Stimulated activated memory B cell treated with anti-CD40 and anti-IgM and Interleukin-4, amounts not matched to agents 10 μg/mL and 1 μg/mL and 100 μg/mL, for 72 hours (primary cell): ENCODE measurements at regions not wholly inside any gene's neighbourhood (a gene's known extent, or its start where the extent isn't known, plus 50 kb on each side); places are given as distances from the start of the nearest gene placed in this dataset.

Source experiments
- ATAC-seq: fragments of 150-1000 bp; cut with Tn5 transposase; 2 replicates; pipeline ENCODE4 v1.10.0; 2021
- H3K27ac Mint-ChIP-seq: one replicate; pipeline ENCODE4 v1.8.0; 2022; ENCODE audit warnings: mild to moderate bottlenecking, mixed read lengths
- H3K27me3 Mint-ChIP-seq: one replicate; pipeline ENCODE4 v1.8.0; 2022; ENCODE audit warnings: mixed read lengths
- H3K36me3 Mint-ChIP-seq: one replicate; pipeline ENCODE4 v1.8.0; 2022; ENCODE audit warnings: mixed read lengths
- H3K4me1 Mint-ChIP-seq: one replicate; pipeline ENCODE4 v1.8.0; 2022; ENCODE audit warnings: mixed read lengths
- H3K4me3 Mint-ChIP-seq: one replicate; pipeline ENCODE4 v1.8.0; 2022; ENCODE audit warnings: mild to moderate bottlenecking, moderate library complexity, mixed read lengths
- H3K9me3 Mint-ChIP-seq: one replicate; pipeline ENCODE4 v1.8.0; 2022; ENCODE audit warnings: mixed read lengths

- ATAC-seq, result no peak
Measured at GRCh38 chr4:120327276-120327675, 260.6 kb upstream of the MAD2L1 start.

GRCh38 chr4:120319046-120319767 lies 252.6 kb upstream of the MAD2L1 start:
- Mint-ChIP-seq H3K9me3 (no peaks in the 10 kb centered on the region), H3K4me3 (no peak overlapping the region), H3K27me3 (no peaks in the 10 kb centered on the region), H3K4me1 (no peaks in the 10 kb centered on the region), H3K27ac (no peak overlapping the region), H3K36me3 (no peaks in the 10 kb centered on the region)
- ATAC-seq, result no peak

More at GRCh38 chr4:120327276-120327675, 260.6 kb upstream of the MAD2L1 start:
- Mint-ChIP-seq H3K9me3 (peaks cover 3% of the 10 kb centered on the region), H3K4me3 (no peak overlapping the region), H3K4me1 (no peaks in the 10 kb centered on the region), H3K36me3 (no peaks in the 10 kb centered on the region), H3K27me3 (no peaks in the 10 kb centered on the region), H3K27ac (no peak overlapping the region)

GRCh38 chr4:120318196-120318846 lies 251.7 kb upstream of the MAD2L1 start:
- no peaks in the 10 kb centered on the region for H3K9me3 Mint-ChIP-seq
- ATAC-seq, result no peak

GRCh38 chr4:120317713-120318112 lies 251.1 kb upstream of the MAD2L1 start:
- Mint-ChIP-seq H3K36me3 (no peaks in the 10 kb centered on the region), H3K4me1 (no peaks in the 10 kb centered on the region), H3K27ac (no peak overlapping the region), H3K9me3 (no peaks in the 10 kb centered on the region), H3K27me3 (no peaks in the 10 kb centered on the region), H3K4me3 (no peak overlapping the region)
- ATAC-seq, result no peak

More at GRCh38 chr4:120318196-120318846, 251.7 kb upstream of the MAD2L1 start:
- Mint-ChIP-seq H3K4me1 (no peaks in the 10 kb centered on the region), H3K27me3 (no peaks in the 10 kb centered on the region), H3K27ac (no peak overlapping the region), H3K4me3 (no peak overlapping the region), H3K36me3 (no peaks in the 10 kb centered on the region)

GRCh38 chr4:120316416-120316815 lies 249.8 kb upstream of the MAD2L1 start:
- H3K4me1 Mint-ChIP-seq, result no peaks in the 10 kb centered on the region
- no peaks in the 10 kb centered on the region for H3K9me3 Mint-ChIP-seq
- H3K27ac Mint-ChIP-seq, result no peak overlapping the region
- H3K4me3 Mint-ChIP-seq, result no peak overlapping the region
- H3K36me3 Mint-ChIP-seq, result no peaks in the 10 kb centered on the region
- ATAC-seq, result no peak
- H3K27me3 Mint-ChIP-seq, result no peaks in the 10 kb centered on the region

- ATAC-seq, result no peak
- Mint-ChIP-seq H3K27ac (no peak overlapping the region), H3K9me3 (peaks cover 5% of the 10 kb centered on the region), H3K4me1 (no peaks in the 10 kb centered on the region), H3K4me3 (no peak overlapping the region), H3K27me3 (no peaks in the 10 kb centered on the region), H3K36me3 (no peaks in the 10 kb centered on the region)
Measured at GRCh38 chr4:120314969-120315368, 248.3 kb upstream of the MAD2L1 start.

- Mint-ChIP-seq H3K4me1 (no peaks in the 10 kb centered on the region), H3K36me3 (no peaks in the 10 kb centered on the region), H3K9me3 (peaks cover 2% of the 10 kb centered on the region), H3K4me3 (no peak overlapping the region), H3K27ac (no peak overlapping the region), H3K27me3 (no peaks in the 10 kb centered on the region)
- ATAC-seq, result no peak
Measured at GRCh38 chr4:120304801-120305200, 238.2 kb upstream of the MAD2L1 start.

- no peak for ATAC-seq
- Mint-ChIP-seq H3K4me1 (no peaks in the 10 kb centered on the region), H3K36me3 (no peaks in the 10 kb centered on the region), H3K27ac (no peak overlapping the region), H3K9me3 (no peaks in the 10 kb centered on the region), H3K27me3 (no peaks in the 10 kb centered on the region), H3K4me3 (no peak overlapping the region)
Measured at GRCh38 chr4:120299631-120300030, 233.0 kb upstream of the MAD2L1 start.

- Mint-ChIP-seq H3K9me3 (no peaks in the 10 kb centered on the region), H3K27ac (no peak overlapping the region), H3K27me3 (no peaks in the 10 kb centered on the region), H3K4me3 (no peak overlapping the region), H3K4me1 (no peaks in the 10 kb centered on the region), H3K36me3 (no peaks in the 10 kb centered on the region)
- ATAC-seq, result no peak
Measured at GRCh38 chr4:120293341-120293740, 226.7 kb upstream of the MAD2L1 start.

GRCh38 chr4:120291541-120291940 lies 224.9 kb upstream of the MAD2L1 start:
- Mint-ChIP-seq H3K27ac (no peak overlapping the region), H3K4me3 (no peak overlapping the region), H3K27me3 (no peaks in the 10 kb centered on the region), H3K4me1 (no peaks in the 10 kb centered on the region), H3K9me3 (no peaks in the 10 kb centered on the region), H3K36me3 (no peaks in the 10 kb centered on the region)
- no peak for ATAC-seq

- no peak for ATAC-seq
- H3K4me1 Mint-ChIP-seq, result no peaks in the 10 kb centered on the region
- H3K27me3 Mint-ChIP-seq, result no peaks in the 10 kb centered on the region
- H3K4me3 Mint-ChIP-seq, result no peak overlapping the region
- H3K36me3 Mint-ChIP-seq, result no peaks in the 10 kb centered on the region
- no peaks in the 10 kb centered on the region for H3K9me3 Mint-ChIP-seq
- no peak overlapping the region for H3K27ac Mint-ChIP-seq
Measured at GRCh38 chr4:120290553-120290952, 223.9 kb upstream of the MAD2L1 start.

GRCh38 chr4:120286813-120287212 lies 220.2 kb upstream of the MAD2L1 start:
- Mint-ChIP-seq H3K36me3 (no peaks in the 10 kb centered on the region), H3K27ac (no peak overlapping the region), H3K9me3 (no peaks in the 10 kb centered on the region), H3K4me3 (no peak overlapping the region), H3K27me3 (no peaks in the 10 kb centered on the region), H3K4me1 (no peaks in the 10 kb centered on the region)
- no peak for ATAC-seq

- ATAC-seq, result no peak
- Mint-ChIP-seq H3K27ac (no peak overlapping the region), H3K4me1 (no peaks in the 10 kb centered on the region), H3K27me3 (no peaks in the 10 kb centered on the region), H3K4me3 (no peak overlapping the region), H3K9me3 (peaks cover 3% of the 10 kb centered on the region), H3K36me3 (no peaks in the 10 kb centered on the region)
Measured at GRCh38 chr4:120281581-120281980, 214.9 kb upstream of the MAD2L1 start.

- Mint-ChIP-seq H3K27ac (no peak overlapping the region), H3K27me3 (no peaks in the 10 kb centered on the region), H3K36me3 (no peaks in the 10 kb centered on the region)
Measured at GRCh38 chr4:120277391-120277790, 210.7 kb upstream of the MAD2L1 start.

GRCh38 chr4:120266602-120267001 lies 200.0 kb upstream of the MAD2L1 start:
- Mint-ChIP-seq H3K36me3 (no peaks in the 10 kb centered on the region), H3K4me1 (no peaks in the 10 kb centered on the region), H3K4me3 (no peak overlapping the region), H3K27ac (no peak overlapping the region), H3K9me3 (no peaks in the 10 kb centered on the region), H3K27me3 (no peaks in the 10 kb centered on the region)
- ATAC-seq, result no peak

More at GRCh38 chr4:120277391-120277790, 210.7 kb upstream of the MAD2L1 start:
- Mint-ChIP-seq H3K4me1 (no peaks in the 10 kb centered on the region), H3K4me3 (no peak overlapping the region), H3K9me3 (peaks cover 3% of the 10 kb centered on the region)
- no peak for ATAC-seq

- no peak for ATAC-seq
- Mint-ChIP-seq H3K4me3 (no peak overlapping the region), H3K4me1 (no peaks in the 10 kb centered on the region), H3K27me3 (no peaks in the 10 kb centered on the region), H3K9me3 (no peaks in the 10 kb centered on the region), H3K36me3 (no peaks in the 10 kb centered on the region), H3K27ac (no peak overlapping the region)
Measured at GRCh38 chr4:120263618-120264017, 197.0 kb upstream of the MAD2L1 start.
